GM04504 (cell line): ENCODE measurements at regions not wholly inside any gene's neighbourhood (a gene's known extent, or its start where the extent isn't known, plus 50 kb on each side); places are given as distances from the start of the nearest gene placed in this dataset.
A peak's percentile ranks its signal among the peaks of the same experiment; 100 is the strongest.
"Not testable (repeated sequence)": the region's sequence is repeated elsewhere in the genome, so short reads cannot be mapped to it uniquely, and the experiment has no call there.

Source experiments
- DNase-seq: peaks from one replicate; pipeline ENCODE4 v3.0.0-alpha.2; 2012; ENCODE audit warnings: low read depth

DNA sequence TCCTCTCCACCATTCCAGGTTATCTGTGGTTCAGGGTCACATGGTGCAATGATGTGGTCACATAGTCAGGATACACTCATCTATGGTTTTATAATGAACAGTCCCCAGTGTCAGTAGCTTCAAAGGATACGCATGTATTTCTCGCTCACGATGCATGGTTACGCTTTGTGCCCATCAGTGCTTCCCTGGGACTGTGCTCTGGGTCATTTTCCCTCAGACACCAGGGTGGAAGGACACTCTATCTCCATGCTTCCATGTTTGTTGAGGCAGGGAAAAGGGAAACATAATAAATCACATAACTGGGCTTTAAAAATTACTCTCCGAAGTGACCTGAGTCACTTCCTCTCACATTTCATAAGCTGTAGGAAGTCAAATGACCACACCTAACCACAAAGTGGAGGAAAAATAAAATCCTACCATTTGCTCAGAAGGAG lies 394.8 kb upstream of the NOX3 start:
- peak; percentile 9 for DNase-seq

DNA sequence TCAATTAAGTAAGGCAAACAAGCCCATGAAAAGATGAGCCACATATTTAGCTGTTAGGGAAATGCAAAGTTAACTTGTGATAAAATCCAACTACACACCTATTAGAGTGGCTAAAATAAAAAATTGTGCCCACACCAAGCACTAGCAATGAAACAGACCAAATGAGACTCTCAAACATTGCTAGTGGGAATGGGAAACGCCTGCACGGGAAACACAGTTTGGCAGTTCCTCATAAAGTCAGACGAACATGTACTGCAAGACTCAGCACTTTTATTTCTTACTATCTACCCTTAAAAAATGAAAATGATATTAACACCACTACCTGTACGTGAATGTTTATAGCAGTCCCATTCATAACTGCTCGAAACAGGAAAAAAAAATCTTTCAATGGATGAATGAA lies 392.1 kb upstream of the NOX3 start:
- DNase-seq = no peak

DNA sequence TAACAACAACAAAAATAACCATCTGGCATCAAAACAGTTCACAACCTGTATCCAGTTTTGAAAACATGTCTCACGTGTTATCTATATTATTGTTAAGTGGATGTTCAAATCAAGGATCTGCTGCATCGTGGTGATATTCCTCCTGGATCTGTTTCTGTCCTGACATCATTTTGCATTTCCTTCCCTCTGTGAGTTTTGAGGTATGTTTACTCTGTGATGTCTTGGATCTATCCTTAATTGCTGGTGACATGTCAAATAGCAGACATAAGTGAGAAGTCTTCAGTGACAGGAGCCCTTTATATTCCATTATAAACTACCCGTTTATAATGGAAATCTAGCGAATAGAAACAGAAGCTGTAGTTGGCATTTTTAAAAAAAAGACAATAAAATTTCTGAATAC lies 381.8 kb upstream of the NOX3 start:
- DNase-seq = no peak

DNA sequence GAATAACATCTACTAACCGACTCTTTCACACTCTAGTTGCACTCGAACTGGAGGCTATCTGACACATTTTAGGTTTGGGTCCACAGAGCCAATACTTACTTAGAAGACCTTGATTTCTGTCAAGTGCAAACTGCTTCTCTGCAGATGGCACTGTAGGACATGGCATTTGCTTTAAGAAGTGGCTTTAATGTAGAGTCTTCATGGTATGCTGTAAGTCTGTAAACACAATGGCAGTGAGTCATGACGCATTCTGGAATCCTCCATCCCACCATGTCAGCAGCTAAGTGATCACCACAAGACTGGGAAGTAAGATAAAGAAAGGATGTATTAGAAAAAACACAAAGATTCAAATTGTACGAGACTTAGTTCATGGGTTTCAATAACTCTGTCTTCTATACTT lies 377.0 kb upstream of the NOX3 start:
- DNase-seq = no peak

DNA sequence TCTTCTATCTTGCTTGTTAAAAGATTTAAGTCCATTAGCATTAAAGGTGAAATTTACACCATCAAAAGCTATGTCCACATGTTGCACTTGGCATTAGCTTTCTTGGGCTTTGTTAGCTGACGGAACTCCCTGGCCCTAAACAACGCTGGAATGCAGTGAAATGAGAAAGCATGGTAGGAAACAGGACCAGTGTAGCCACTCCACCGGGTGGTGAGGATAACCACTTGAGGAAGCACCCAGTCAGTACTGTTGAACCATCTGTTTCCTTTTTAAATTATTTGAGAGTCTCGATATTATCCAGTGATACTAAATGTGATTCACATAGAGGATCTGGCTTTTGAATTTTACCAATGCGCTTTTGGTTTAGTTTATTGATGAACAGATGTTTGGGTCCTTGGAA lies 374.9 kb upstream of the NOX3 start:
- DNase-seq = no peak

DNA sequence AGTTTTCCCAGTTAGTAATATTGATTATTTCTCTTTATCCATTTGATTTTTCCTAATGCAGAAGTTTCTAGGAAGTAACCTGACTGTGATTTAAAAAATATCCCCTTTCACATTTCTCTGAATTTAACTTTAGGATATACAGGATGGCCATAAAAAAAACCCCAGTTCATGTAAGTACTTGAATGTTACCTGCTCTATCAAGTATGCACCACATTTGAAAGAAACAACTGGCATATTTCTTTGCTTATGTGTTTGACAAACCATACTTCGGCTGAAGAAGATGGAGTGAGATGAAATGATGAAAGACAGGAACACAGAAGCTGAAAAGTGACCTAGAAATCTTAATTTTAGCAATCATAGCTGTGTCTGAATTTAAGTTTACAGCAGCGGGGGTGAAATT lies 374.0 kb upstream of the NOX3 start:
- DNase-seq = no peak

DNA sequence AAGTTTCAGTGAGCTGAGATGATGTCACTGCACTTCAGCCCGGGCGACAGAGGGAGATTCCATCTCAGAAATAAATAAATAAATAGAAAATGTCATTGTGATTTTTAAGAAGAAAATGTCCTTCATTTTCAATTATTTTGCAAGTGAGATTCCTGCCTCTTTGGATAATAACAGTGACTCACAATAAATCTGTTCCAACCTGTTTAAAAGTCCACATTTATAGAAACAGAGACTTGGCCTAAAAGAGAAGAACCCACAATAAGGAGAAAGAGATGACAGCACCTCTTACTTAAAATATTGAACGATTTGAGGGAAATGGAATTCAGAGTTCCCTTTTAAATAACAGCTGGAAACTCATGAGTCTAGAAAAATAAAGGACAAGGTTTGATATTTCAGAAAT lies 373.4 kb upstream of the NOX3 start:
- DNase-seq = no peak

DNA sequence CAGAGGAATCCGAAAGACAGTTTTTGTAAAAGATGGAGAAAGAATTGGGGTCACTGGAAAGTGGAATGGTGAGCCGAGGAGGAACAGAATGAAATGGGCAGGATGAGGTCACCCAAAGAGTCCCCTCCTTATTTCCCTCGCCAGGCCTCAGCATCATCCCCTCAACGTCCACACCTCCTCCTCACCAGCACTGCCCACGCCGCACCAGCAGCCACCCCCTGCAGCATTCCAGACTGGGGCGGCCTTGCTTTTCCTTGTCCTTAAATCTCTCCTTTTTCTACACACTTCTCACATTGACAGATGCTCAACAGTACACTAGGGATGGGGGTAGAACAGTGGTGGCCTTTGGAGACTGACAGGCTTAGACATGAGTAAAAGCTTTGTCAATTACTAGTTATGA lies 363.1 kb upstream of the NOX3 start:
- DNase-seq = no peak

DNA sequence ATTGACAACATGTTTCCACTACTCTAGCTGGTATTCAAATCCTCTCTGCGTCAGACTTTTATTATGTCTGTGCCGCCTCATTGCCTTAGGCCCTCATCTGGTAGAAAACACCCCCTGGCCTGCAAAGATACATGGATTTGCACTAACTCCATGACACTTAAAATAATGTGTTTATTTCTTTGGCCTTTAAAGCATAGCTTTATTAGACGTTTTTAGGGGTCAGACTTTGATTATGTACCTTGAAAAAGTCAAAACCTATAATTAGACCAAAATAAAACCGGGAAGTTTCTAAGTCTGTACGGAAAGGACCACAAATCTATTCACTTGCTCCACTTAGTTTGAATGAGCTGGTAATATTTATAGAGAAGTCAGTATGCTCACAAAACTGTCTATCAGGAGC lies 357.9 kb upstream of the NOX3 start:
- DNase-seq = no peak

DNA sequence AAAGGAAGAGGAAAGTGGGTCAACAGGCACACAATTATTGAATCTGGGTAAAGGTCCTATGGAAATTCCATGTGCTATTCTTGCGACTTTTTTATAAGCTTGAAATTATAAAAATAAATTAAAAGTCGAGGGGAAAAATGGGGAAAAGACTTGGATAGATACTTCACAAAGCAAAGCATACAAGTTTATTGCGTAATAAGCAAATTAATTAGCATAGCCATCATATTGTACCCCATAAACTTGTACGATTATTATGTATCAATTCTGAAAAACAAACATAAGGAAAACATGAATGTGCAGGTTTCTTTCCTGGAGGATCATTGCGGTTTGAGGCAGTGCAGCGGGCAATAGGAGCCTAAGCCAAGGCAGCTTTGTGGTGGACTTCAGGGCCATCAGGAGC lies 351.6 kb upstream of the NOX3 start:
- DNase-seq = no peak

DNA sequence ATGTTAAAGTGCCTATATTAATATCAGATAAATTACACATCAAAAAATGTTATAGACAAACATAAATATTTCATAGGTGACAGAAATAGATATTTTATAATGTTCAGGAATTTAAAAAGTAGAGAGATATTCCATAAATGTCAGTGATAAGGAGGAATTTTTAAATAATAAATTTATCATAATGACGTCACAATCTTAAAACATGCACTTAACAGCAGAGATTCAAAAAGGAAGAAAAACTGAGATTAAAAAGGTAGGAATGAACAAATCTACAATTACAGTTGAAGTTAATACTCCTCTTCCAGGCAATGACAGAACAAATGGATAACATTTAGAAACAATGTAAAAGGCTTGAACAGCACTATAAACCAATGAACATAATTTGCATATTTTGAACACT lies 345.4 kb upstream of the NOX3 start:
- no peak for DNase-seq

DNA sequence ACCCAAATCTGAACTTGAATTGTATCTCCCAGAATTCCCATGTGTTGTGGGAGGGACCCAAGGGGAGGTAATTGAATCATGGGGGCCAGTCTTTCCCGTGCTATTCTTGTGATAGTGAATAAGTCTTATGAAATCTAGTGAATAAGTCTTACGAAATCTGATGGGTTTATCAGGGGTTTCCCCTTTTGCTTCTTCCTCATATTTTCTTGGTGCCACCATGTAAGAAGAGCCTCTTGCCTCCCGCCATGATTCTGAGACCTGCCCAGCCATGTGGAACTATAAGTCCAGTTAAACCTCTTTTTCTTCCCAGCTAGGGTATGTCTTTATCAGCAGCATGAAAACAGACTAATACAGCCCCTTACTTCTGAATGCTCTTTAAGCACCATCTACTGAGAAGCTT lies 343.2 kb upstream of the NOX3 start:
- DNase-seq = not testable (repeated sequence)

DNA sequence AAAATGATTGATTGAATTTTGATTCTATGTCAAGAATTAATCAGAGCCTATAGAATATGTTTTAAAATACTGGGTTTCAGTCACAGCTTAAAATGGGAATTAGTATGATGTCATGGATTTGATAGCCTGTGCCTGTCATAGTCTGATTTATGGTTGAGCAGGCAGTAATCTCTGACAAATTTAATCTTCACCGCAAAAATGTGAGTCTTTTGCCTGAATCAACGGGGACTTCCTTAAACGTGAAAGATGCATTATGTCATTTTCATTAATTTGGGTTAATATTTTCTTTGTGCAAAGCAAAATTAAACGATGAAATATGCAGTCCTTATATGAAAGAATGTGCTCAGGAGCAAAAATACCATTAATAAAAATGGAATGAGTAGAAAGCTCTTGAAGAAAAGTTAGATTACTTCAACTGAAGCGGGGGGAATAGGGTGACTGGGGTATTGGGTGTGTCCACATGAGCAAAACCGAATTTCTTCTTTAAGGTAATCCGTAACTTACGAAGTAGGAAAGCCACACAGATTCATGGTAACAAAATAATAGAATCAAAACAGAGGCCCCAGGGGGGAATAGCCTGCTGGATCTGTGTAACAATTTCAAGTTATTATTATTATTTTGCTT lies 339.6 kb upstream of the NOX3 start:
- no peak for DNase-seq

DNA sequence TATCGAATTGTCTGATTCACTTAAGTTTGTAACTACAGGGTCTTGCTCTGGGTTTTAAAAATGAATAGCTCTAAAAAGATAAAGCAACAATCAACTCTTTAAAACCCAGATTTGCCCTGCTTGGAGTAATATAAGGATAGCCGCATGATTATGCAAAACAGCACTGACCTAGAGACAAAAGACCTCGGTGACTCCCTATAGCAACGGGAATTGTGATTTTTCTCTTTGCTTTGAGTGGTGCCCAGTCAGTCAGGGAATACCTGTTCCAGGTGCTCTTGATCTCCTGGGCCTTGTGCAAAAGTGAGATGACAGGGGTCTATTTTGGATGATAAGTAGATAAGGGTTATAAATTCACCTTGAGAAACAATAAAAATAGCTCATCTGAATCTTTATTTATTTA lies 336.3 kb upstream of the NOX3 start:
- no peak for DNase-seq

DNA sequence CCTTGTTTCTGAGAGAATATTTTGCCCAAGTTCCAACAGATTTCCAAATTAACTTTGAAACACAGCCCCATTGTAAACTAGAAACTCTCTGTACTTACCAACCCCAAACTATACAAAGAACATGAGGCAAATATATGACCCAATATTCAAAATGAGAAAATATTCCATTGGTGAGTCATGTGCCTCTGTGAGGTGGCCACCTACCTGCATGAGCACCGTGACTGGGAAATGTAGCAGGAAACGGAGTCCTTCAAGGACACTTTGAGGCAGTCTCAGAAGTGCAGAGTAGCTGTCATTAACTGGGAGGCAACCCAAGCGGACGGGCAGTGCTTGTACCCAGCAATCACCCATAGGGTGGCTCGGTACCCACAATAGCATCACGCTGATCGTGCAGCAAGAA lies 335.5 kb upstream of the NOX3 start:
- no peak for DNase-seq

DNA sequence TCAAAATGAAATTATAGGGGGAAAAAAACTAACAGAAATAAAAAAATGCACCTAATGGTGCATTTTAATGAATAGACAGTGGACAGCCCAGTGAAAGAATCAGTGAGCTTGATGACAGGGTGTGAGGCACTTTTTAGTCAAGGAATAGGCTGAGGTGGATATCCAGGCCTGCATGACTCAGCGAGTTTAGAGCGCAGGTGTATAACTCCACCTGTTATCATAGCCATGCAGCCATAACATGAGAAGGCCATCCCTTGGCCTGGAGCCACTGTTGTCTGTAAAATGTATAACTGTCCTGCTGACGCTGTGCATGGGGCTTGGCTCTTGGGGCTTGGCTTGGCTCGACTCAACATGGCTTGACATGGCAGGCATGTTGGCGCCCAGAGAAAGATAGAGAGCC lies 331.5 kb upstream of the NOX3 start:
- DNase-seq = no peak

DNA sequence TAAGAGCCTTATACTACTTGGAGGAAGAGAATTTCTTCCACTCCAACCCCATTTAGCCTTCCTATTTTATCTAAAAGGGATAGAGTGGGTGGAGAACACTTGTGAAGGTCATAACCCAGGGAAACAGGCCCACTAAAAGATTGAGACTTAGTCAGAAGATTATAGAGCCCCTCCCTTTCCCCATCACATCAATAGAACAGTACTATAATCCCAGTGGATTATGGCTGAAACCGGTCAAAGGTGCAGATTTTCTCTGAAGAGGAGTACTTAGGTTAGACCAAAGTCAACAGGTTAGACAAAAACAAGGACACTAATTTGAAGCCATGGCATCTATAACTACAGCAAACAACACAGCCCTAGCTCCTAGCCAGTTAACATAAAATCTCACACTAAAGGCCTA lies 330.9 kb upstream of the NOX3 start:
- DNase-seq = no peak

DNA sequence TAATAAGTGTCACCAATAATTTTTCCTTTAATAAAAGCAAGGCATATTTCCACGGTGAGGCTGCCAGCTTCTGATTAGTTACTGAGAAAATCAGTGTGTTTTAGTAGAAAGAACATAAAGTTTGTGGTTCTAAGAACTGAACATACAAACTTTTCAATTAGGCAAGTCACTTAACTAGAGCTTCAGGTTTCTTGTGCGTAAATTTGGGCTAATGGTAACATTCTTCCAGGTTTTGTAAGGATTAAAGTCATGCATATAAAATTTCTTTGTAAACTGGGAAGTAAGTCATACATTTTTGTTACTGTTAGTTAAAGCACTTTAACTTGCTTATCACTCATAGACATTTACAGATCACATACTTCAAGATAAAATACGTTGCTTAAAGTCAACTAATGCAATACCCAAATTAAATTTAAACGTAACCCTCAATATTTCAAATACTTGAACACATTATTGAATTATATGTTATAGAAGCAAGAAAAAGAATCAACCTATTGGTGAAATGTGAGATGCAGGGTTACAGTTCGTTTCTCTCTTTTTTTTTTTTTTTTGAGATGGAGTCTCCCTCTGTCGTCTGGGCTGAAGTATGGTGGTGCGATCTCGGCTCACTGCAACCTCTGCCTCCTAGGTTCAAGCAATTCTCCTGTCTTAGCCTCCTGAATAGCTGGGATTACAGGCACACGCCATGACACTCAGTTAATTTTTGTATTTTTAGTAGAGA lies 327.3 kb upstream of the NOX3 start:
- peak; percentile 11 for DNase-seq

DNA sequence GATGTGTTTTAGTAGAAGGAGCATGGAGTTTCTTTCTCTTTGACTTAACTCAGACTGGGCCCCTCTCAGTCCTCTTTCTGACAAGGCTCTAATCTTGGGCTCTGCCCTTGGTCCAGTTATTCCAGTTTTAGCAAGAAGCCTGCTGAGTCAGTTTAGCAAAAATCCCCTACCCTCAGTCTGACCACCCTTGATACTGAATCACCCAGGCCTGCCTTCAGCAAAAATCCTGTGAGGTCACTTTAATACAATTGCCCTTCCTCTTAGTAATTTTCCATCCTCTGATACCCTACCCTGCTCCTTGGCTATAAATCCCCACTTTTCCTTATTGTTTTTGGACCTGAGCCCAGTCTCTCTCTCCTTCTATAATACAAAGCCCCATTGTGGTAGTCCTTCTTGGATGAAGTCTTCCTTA lies 326.7 kb upstream of the NOX3 start:
- DNase-seq = peak; percentile 43

DNA sequence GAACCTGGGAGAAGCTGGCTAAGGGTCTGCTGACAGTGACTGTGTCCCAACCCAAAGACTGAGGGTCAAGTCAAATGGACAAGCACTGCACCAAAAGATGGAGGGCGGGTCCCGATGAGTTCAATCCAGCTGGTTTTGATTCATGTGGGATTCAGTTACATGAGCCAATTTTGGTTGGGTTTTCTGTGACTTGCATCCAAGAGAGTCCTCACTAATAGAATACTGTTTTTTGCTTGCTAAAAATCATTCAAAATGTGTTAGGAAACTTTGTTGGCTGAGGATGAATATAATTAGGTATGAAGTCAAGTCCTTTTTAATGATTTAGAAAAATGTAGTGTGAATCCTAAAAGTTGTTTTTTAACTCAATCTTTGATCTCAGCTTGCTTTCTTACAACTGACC lies 323.8 kb upstream of the NOX3 start:
- no peak for DNase-seq

DNA sequence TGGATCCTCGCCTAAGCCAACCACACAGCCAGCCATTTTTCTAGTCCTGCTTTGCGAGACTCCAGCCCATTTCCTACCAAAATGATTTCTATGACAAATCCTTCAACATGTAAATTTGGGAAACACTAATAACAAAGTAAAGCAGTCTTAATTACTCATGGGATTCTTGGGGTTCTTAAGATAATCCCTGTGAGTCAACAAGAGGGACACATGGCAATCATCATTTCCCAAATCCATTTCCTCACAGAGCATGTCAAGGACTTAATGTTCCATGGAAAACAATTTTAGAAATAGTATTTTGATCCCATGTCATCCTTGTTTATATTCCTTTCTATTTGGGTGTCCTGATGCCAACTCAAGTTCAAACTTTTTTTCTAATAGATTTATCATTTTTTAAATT lies 322.7 kb upstream of the NOX3 start:
- no peak for DNase-seq

DNA sequence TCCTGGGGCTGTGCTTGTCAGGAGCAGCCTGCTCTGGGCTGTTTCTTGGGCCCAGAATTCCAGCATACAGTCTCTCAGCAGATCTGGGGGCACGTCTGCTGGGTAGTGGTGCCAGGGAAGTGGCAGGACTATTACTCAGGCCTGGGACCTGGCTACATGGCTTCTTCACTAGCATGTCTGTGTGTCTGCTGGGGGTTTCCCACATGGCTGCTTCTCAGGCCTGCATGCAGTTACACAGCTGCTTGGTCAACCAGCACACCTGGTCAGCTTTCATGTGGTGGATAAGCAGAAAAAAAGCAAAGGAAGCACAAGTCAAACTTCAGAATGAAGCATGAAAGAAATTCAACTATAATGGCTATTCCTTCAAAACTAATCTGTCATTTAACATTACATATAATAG lies 316.2 kb upstream of the NOX3 start:
- no peak for DNase-seq

DNA sequence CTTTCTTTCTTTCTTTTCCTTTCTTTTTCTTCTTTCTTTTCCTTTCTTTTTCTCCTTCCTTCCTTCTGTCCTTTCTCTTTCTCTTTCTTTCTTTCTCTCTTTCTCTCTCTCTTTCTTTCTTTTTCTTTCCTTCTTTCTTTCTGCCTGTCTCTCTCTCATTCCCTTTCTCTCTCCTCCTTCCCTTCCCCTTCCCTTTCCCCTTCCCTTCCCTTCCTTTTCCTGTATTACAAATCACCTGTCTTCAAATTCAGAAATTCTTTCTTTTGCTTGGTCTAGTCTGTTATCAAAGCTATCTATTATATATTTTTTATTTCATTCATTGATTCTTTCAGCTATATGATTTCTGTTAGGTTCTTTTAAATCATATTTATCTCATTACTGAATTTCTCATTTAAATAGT lies 315.2 kb upstream of the NOX3 start:
- DNase-seq = no peak

DNA sequence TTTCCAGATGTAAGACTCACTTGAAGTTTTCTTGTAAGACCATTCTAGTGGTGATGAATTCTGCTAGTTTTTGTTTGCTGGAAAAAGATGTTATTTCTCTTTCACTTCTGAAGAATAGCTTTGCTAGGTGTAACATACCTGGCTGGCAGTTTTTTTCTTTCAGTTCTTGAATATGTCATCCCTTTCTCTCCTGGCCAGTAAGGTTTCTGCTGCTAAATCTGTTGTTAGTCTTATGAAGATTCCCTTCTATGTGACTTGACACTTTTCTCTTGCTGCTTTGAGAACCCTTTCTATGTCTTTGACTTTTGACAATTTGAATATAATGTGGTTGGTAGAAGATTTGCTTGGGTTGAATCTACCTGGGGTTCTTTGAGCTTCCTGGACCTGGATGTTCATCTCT lies 314.7 kb upstream of the NOX3 start:
- no peak for DNase-seq
